H1 (cell line): ENCODE measurements at regions not wholly inside any gene's neighbourhood (a gene's known extent, or its start where the extent isn't known, plus 50 kb on each side); places are given as distances from the start of the nearest gene placed in this dataset.

ENCODE experiments used
- HDAC6 ChIP-seq: IDR thresholded peaks from one replicate; pipeline ENCODE4 v1.7.1; 2012; ENCODE audit warnings: low read depth, mild to moderate bottlenecking, inconsistent platforms, low read length, moderate library complexity
- RAD21 ChIP-seq, 2 experiments: IDR thresholded peaks in 1 of 2; conservative IDR thresholded peaks in 1 of 2; 2 replicates each; pipeline ENCODE4 v1.6.1; 2011; ENCODE audit warnings: low read depth in 2 of 2, low read length in 2 of 2, improper control_type of control experiment in 1 of 2, inconsistent platforms in 1 of 2, mild to moderate bottlenecking in 1 of 2, moderate library complexity in 1 of 2
- SP4 ChIP-seq: IDR thresholded peaks from 2 replicates; pipeline ENCODE4 v1.6.1; 2012; ENCODE audit warnings: low read length, inconsistent platforms

DNA sequence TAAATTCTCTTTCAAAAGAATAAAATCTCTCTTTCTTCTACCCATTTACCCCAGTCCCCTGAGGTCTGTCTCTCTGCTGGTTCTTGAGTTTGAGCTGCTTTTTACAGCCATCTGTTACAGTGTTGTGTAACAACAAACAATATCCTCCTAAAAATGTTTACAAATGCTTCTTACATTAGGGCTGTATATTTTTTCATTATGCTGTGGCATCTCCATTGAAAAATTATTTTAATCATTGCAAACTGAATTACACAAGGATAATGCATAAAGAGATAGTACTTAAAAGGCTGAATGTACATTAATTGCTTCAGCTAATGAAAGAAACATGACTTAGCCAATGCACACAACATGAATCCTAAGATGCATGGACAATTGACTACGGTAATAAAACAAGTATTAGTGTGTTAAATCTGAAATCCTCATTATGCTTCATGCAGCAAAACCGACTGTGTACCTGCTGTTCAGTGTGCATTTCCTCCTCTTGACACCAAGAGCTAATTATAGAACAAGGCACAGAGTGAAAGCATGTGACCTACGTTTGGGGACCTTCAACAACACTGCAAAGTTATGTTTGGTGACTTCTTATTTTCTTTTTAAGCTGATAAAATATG, 181.7 kb upstream of the RHOBTB1 start (continued):
- TF ChIP-seq RAD21 (IDR thresholded peaks at IDR 0.05 in 1 of 2, conservative IDR thresholded peaks at IDR 0.05 in 1 of 2; ENCODE audit: low read depth in 2 of 2, low read length in 2 of 2) (no peak), SP4 (no peak), HDAC6 (no peak)
